ENCODE measurements at regions not wholly inside any gene's neighbourhood (a gene's known extent, or its start where the extent isn't known, plus 50 kb on each side); places are given as distances from the start of the nearest gene placed in this dataset.

DNA sequence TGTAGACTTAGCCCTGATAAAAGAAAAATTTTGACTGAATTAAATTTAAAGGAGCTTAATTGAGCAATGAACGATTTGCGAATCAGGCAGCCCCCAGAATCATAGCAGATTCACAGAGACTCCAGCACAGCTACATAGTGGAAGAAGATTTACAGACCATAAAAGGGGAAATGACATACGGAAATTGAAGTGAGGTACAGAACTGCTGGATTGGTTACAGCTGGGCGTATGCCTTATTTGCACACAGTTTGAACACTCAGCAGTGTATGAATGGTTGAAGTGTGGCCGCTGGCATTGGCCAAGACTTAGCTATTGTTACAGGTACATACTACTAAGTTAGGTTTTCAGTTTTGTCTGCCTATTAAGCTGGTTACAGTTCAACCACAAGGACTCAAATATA lies 433.5 kb upstream of the CELF2 start:
- H2BK120ac ChIP-seq (ENCODE audit: low read depth, low read length), result no peak overlapping the region
- intact Hi-C loops (cut with micrococcal nuclease), result no loop called here
- no CpG with 5 or more reads among the region's 5 CpGs for WGBS, 2 experiments (ENCODE audit: extremely low coverage in 2 of 2, insufficient read length in 1 of 2)
- no peak overlapping the region for H3K4me2 ChIP-seq (ENCODE audit: low read depth, low read length)
- H3K9ac ChIP-seq (ENCODE audit: low read depth, low read length), result no peak overlapping the region
- no TSS peak for BruUV-seq (replicated peaks)
- H3K18ac ChIP-seq (ENCODE audit: low read depth, low read length), result no peak overlapping the region
- H3K9me1 ChIP-seq (ENCODE audit: insufficient read depth, low read length), result no peaks in the 10 kb centered on the region
- H4K20me1 ChIP-seq (ENCODE audit: insufficient read depth, low read length), result no peaks in the 10 kb centered on the region
- H3K4me3 ChIP-seq (ENCODE audit: insufficient read depth, low read depth, low read length), result no peak overlapping the region
- H3K27ac ChIP-seq (ENCODE audit: insufficient read depth, low read length), result no peak overlapping the region
- no peak overlapping the region for H2BK20ac ChIP-seq (ENCODE audit: low read depth, low read length)
- H3K4me1 ChIP-seq (ENCODE audit: control insufficient read depth, insufficient read depth, low read length), result no peaks in the 10 kb centered on the region
- H3K9me3 ChIP-seq (ENCODE audit: control insufficient read depth, insufficient read depth, low read length), result no peaks in the 10 kb centered on the region
- H3K4ac ChIP-seq (ENCODE audit: low read depth, low read length), result no peak overlapping the region
- ChIA-PET POLR2A (ENCODE audit: unreplicated experiment) (no interaction called here), CTCF (interaction anchor here (0.5 kb wide), 1 partner anchor 88 kb away, joined by 5 read pairs; no protein-coding TSS in a partner anchor)
- no peaks in the 10 kb centered on the region for H3K79me1 ChIP-seq (ENCODE audit: low read depth in 1 of 2, low read length in 2 of 2)
- H2AFZ ChIP-seq (replicated peaks; ENCODE audit: low read length, poor library complexity), result no peak overlapping the region
- no peak overlapping the region for H4K8ac ChIP-seq (ENCODE audit: low read depth in 2 of 2, low read length in 2 of 2)
- H3K23ac ChIP-seq (ENCODE audit: low read depth, low read length), result no peak overlapping the region
- H4K5ac ChIP-seq (ENCODE audit: low read depth, low read length), result no peak overlapping the region
- DNase-seq (no peak), ATAC-seq (ENCODE audit: low read depth) (no peak)
- in situ Hi-C loops (cut with MboI; ENCODE audit: low sequenced_read_pairs), result no loop called here
- H3K56ac ChIP-seq (ENCODE audit: extremely low read depth, insufficient read depth, low read length), result no peak overlapping the region
- no peak overlapping the region for H2AK9ac ChIP-seq (replicated peaks; ENCODE audit: low read depth, low read length, poor library complexity)
- no peaks in the 10 kb centered on the region for H3K36me3 ChIP-seq (ENCODE audit: control insufficient read depth, insufficient read depth, low read length)
- no peak overlapping the region for H3K14ac ChIP-seq (replicated peaks; ENCODE audit: low read depth, low read length)
- H2BK5ac ChIP-seq (ENCODE audit: low read depth, low read length, poor library complexity, severe bottlenecking), result no peak overlapping the region
- no peak overlapping the region for H2BK15ac ChIP-seq (ENCODE audit: low read depth, low read length)
- TF ChIP-seq POLR2A (IDR thresholded peaks at IDR 0.05; ENCODE audit: low read depth, low read length) (no peak), MXI1 (IDR thresholded peaks at IDR 0.05; ENCODE audit: borderline replicate concordance, low read depth, low read length) (no peak), BHLHE40 (IDR thresholded peaks at IDR 0.05; ENCODE audit: low read depth, low read length) (no peak), RFX5 (IDR thresholded peaks at IDR 0.05; ENCODE audit: low read depth, low read length) (no peak), CHD1 (IDR thresholded peaks at IDR 0.05; ENCODE audit: low read depth, low read length) (no peak), RCOR1 (IDR thresholded peaks at IDR 0.05; ENCODE audit: insufficient replicate concordance, low read length) (no peak), NFE2L2 (IDR thresholded peaks at IDR 0.05; ENCODE audit: low read depth, low read length) (no peak), SMC3 (IDR thresholded peaks at IDR 0.05; ENCODE audit: low read depth, low read length) (no peak), CEBPB (IDR thresholded peaks at IDR 0.05; ENCODE audit: low read depth, low read length) (no peak)
- TF ChIP-seq, protein P1, sequence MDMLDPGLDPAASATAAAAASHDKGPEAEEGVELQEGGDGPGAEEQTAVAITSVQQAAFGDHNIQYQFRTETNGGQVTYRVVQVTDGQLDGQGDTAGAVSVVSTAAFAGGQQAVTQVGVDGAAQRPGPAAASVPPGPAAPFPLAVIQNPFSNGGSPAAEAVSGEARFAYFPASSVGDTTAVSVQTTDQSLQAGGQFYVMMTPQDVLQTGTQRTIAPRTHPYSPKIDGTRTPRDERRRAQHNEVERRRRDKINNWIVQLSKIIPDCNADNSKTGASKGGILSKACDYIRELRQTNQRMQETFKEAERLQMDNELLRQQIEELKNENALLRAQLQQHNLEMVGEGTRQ (IDR thresholded peaks at IDR 0.05; ENCODE audit: low read depth, low read length), result no peak
- no peak overlapping the region for H2AK5ac ChIP-seq (ENCODE audit: low read depth, low read length)
- H4K91ac ChIP-seq (ENCODE audit: insufficient read depth, low read depth, low read length), result no peak overlapping the region
- dilution Hi-C loops (cut with HindIII; ENCODE audit: low sequenced_read_pairs, unreplicated experiment), result no loop called here
- no peaks in the 10 kb centered on the region; the same call in 1 of the 2 replicates for H3K27me3 ChIP-seq (ENCODE audit: control insufficient read depth, insufficient read depth, low read length)

Measured in IMR-90 (cell line).